Mucosa of gallbladder (tissue), 1 donor: ENCODE measurements at regions not wholly inside any gene's neighbourhood (a gene's known extent, or its start where the extent isn't known, plus 50 kb on each side); places are given as distances from the start of the nearest gene placed in this dataset.
"Not testable (repeated sequence)": the region's sequence is repeated elsewhere in the genome, so short reads cannot be mapped to it uniquely, and the experiment has no call there.

Experiments used
- DNase-seq: peaks from one replicate; pipeline ENCODE4 v3.0.0-alpha.2; 2020; ENCODE audit warnings: low spot score
- donor health status: DM: no; HTN: no; CAD: no.

- no peak for DNase-seq
These were observed 60.3 kb downstream of the EOMES start for GRCh38 chr3:27661797-27662196.

GRCh38 chr3:27659279-27660021, 62.7 kb downstream of the EOMES start:
- peak; percentile 45 for DNase-seq

GRCh38 chr3:27658741-27659140, 63.4 kb downstream of the EOMES start:
- DNase-seq, result no peak

GRCh38 chr3:27657871-27658270, 64.3 kb downstream of the EOMES start:
- no peak for DNase-seq

GRCh38 chr3:27657404-27657803, 64.7 kb downstream of the EOMES start:
- no peak for DNase-seq

- no peak for DNase-seq
These were observed 65.3 kb downstream of the EOMES start for GRCh38 chr3:27656790-27657189.

GRCh38 chr3:27655547-27655946, 66.6 kb downstream of the EOMES start:
- no peak for DNase-seq

GRCh38 chr3:27653803-27654558, 68.1 kb downstream of the EOMES start:
- DNase-seq, result no peak

GRCh38 chr3:27649277-27649676, 72.8 kb downstream of the EOMES start:
- no peak for DNase-seq

GRCh38 chr3:27646896-27647295, 75.2 kb downstream of the EOMES start:
- DNase-seq, result no peak

GRCh38 chr3:27644941-27645340, 77.2 kb downstream of the EOMES start:
- DNase-seq, result no peak

GRCh38 chr3:27643355-27643754, 78.8 kb downstream of the EOMES start:
- DNase-seq, result no peak

- DNase-seq, result no peak
These were observed 79.3 kb downstream of the EOMES start for GRCh38 chr3:27642796-27643195.

- DNase-seq, result no peak
These were observed 80.1 kb downstream of the EOMES start for GRCh38 chr3:27641888-27642601.

- no peak for DNase-seq
These were observed 80.8 kb downstream of the EOMES start for GRCh38 chr3:27641271-27641800.

GRCh38 chr3:27639271-27639670, 82.9 kb downstream of the EOMES start:
- no peak for DNase-seq

GRCh38 chr3:27638594-27638993, 83.5 kb downstream of the EOMES start:
- DNase-seq, result no peak

GRCh38 chr3:27637346-27637995, 84.7 kb downstream of the EOMES start:
- DNase-seq, result no peak

- DNase-seq, result not testable (repeated sequence)
These were observed 87.1 kb downstream of the EOMES start for GRCh38 chr3:27635006-27635405.

GRCh38 chr3:27633224-27633545, 88.9 kb downstream of the EOMES start:
- DNase-seq, result peak; percentile 40

- peak; percentile 27 for DNase-seq
These were observed 89.5 kb downstream of the EOMES start for GRCh38 chr3:27632431-27633223.
